Germinal center (tissue), 1 donor: ENCODE measurements at regions not wholly inside any gene's neighbourhood (a gene's known extent, or its start where the extent isn't known, plus 50 kb on each side); places are given as distances from the start of the nearest gene placed in this dataset.
"Not testable (repeated sequence)": the region's sequence is repeated elsewhere in the genome, so short reads cannot be mapped to it uniquely, and the experiment has no call there.

ENCODE experiments used
- DNase-seq: peaks from one replicate; pipeline ENCODE4 v3.0.0; 2012; ENCODE audit warnings: mixed read lengths, low spot score

GRCh38 chr6:104506429-104506828 lies 353.3 kb downstream of the HACE1 start:
- no peak for DNase-seq

- DNase-seq, result no peak
Observed at GRCh38 chr6:104505838-104506237, 353.9 kb downstream of the HACE1 start.

- DNase-seq, result no peak
Observed at GRCh38 chr6:104500265-104500664, 359.5 kb downstream of the HACE1 start.

- DNase-seq, result no peak
Observed at GRCh38 chr6:104486035-104486434, 373.7 kb downstream of the HACE1 start.

GRCh38 chr6:104484626-104485025 lies 375.1 kb downstream of the HACE1 start:
- no peak for DNase-seq

- no peak for DNase-seq
Observed at GRCh38 chr6:104484191-104484590, 375.5 kb downstream of the HACE1 start.

- DNase-seq, result no peak
Observed at GRCh38 chr6:104483225-104483834, 376.4 kb downstream of the HACE1 start.

GRCh38 chr6:104477569-104477968 lies 382.1 kb downstream of the HACE1 start:
- DNase-seq, result no peak

- no peak for DNase-seq
Observed at GRCh38 chr6:104473021-104473429, 386.7 kb downstream of the HACE1 start.

- no peak for DNase-seq
Observed at GRCh38 chr6:104472021-104472901, 387.5 kb downstream of the HACE1 start.

- no peak for DNase-seq
Observed at GRCh38 chr6:104466306-104466705, 393.4 kb downstream of the HACE1 start.

GRCh38 chr6:104462811-104463599 lies 396.7 kb downstream of the HACE1 start:
- no peak for DNase-seq

- DNase-seq, result no peak
Observed at GRCh38 chr6:104460738-104461483, 398.8 kb downstream of the HACE1 start.

- no peak for DNase-seq
Observed at GRCh38 chr6:104459543-104459942, 400.2 kb downstream of the HACE1 start.

GRCh38 chr6:104449918-104450317 lies 409.8 kb downstream of the HACE1 start:
- DNase-seq, result no peak

- not testable (repeated sequence) for DNase-seq
Observed at GRCh38 chr6:104446101-104447080, 413.3 kb downstream of the HACE1 start.

GRCh38 chr6:104434519-104434918 lies 425.2 kb downstream of the HACE1 start:
- DNase-seq, result no peak

GRCh38 chr6:104431096-104431495 lies 428.6 kb downstream of the HACE1 start:
- DNase-seq, result no peak

- DNase-seq, result no peak
Observed at GRCh38 chr6:104428184-104428583, 431.5 kb downstream of the HACE1 start.

GRCh38 chr6:104423691-104424090 lies 436.0 kb downstream of the HACE1 start:
- no peak for DNase-seq

GRCh38 chr6:104421650-104422049 lies 438.1 kb downstream of the HACE1 start:
- DNase-seq, result no peak
